ENCODE measurements at regions not wholly inside any gene's neighbourhood (a gene's known extent, or its start where the extent isn't known, plus 50 kb on each side); places are given as distances from the start of the nearest gene placed in this dataset.

- TF ChIP-seq, protein P1, sequence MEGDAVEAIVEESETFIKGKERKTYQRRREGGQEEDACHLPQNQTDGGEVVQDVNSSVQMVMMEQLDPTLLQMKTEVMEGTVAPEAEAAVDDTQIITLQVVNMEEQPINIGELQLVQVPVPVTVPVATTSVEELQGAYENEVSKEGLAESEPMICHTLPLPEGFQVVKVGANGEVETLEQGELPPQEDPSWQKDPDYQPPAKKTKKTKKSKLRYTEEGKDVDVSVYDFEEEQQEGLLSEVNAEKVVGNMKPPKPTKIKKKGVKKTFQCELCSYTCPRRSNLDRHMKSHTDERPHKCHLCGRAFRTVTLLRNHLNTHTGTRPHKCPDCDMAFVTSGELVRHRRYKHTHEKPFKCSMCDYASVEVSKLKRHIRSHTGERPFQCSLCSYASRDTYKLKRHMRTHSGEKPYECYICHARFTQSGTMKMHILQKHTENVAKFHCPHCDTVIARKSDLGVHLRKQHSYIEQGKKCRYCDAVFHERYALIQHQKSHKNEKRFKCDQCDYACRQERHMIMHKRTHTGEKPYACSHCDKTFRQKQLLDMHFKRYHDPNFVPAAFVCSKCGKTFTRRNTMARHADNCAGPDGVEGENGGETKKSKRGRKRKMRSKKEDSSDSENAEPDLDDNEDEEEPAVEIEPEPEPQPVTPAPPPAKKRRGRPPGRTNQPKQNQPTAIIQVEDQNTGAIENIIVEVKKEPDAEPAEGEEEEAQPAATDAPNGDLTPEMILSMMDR (IDR thresholded peaks at IDR 0.05): no peak
- TF ChIP-seq POLR2A (IDR thresholded peaks at IDR 0.05) (no peak), POLR2AphosphoS5 (IDR thresholded peaks at IDR 0.05) (no peak)
Measured at GRCh38 chr14:28656704-28657255, 109.8 kb upstream of the FOXG1 start.
